HG03460 (cell line): ENCODE measurements at regions not wholly inside any gene's neighbourhood (a gene's known extent, or its start where the extent isn't known, plus 50 kb on each side); places are given as distances from the start of the nearest gene placed in this dataset.
"Not testable (repeated sequence)": the region's sequence is repeated elsewhere in the genome, so short reads cannot be mapped to it uniquely, and the experiment has no call there.

Experiments
- ATAC-seq: cut with Tn5 transposase; IDR thresholded peaks from one replicate; pipeline ENCODE4 v1.9.1; 2021; ENCODE audit not compliant: unreplicated experiment

DNA sequence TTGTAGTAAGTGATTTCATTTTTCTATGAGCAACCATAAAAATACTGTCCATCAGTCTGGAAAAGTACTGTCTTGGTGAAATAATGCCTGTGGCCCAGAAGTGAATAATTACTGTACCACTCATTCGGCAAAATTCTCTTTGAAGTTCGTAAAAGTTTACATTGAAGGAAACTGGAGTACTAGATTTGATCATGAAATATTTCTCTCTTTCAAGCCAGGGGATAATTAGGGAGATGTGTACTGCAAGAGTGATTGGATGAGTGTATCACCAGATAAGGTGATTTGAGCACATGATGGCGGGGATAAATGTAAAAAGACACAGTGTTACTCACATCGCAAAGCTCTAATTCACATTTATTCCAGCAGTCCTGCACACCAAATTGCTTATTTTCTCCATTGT is 883.2 kb upstream of the PIK3C3 start:
- no peak for ATAC-seq

DNA sequence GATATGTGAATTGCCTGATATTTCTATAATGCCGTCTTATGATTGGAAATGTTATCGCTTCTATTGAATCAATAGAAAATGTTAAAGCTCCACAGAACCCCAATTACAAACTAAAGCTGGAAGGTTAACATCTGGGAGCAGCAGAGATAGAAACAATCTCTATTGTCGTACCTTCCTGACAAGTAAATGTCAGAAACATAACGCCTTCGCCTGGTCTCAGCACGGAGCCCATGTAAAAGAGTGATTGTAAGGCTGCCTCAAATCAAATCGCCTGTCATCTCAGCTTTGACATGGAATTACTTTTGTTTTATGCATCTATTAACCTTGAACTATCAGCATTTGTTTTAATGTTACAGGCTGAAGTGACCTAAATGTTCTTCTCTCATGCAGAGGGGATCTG is 885.9 kb upstream of the PIK3C3 start:
- no peak for ATAC-seq

DNA sequence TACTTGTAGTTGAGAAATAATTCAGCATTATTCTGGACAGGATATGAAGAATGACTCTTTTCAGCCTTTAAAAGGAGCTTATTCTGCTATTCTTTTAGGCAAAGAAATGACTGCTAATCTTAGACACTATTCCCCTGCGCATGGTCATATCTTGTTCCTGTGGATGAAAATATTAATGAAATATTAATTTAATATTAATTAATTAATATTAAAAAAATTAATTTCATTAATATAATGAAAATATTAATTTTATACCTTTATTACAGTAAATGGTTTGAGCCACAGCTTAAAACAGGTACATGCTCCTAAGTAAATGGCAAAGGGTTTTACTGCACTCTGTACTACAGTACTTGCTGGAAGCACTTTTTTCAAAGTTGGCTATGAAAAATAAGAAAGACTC is 890.1 kb upstream of the PIK3C3 start:
- no peak for ATAC-seq

DNA sequence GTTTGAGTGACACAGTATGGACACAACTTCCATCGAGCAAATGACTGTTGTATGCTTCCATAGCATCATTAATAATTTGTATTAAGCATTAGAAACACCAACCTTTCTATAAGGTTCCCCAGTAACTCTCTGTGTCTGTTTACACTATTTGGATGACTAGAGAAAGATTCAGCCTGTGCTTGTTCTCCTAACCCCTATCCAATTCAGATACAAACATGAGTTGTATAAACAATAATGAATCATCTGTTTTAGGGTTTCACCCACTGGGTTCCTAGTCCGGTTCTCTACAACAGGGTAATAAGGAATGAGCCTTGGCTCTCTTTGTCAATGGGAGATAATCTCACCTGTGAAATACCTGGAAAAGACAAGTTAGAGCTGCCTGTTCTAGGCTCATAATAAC is 894.1 kb upstream of the PIK3C3 start:
- no peak for ATAC-seq

DNA sequence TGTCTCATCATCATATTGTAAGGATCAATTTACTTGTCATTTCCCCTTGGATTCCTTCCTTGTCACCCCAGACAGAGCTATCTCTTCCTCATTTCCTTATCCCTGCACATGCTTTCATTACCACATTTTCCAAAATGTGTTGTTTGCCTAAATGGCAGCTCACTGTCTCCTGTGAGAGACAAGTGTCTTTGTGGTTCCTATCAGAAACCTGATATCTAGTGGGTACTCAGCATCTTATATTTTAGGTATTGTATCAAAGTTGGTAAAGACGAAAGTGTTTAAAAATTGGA is 896.0 kb upstream of the PIK3C3 start:
- no peak for ATAC-seq

DNA sequence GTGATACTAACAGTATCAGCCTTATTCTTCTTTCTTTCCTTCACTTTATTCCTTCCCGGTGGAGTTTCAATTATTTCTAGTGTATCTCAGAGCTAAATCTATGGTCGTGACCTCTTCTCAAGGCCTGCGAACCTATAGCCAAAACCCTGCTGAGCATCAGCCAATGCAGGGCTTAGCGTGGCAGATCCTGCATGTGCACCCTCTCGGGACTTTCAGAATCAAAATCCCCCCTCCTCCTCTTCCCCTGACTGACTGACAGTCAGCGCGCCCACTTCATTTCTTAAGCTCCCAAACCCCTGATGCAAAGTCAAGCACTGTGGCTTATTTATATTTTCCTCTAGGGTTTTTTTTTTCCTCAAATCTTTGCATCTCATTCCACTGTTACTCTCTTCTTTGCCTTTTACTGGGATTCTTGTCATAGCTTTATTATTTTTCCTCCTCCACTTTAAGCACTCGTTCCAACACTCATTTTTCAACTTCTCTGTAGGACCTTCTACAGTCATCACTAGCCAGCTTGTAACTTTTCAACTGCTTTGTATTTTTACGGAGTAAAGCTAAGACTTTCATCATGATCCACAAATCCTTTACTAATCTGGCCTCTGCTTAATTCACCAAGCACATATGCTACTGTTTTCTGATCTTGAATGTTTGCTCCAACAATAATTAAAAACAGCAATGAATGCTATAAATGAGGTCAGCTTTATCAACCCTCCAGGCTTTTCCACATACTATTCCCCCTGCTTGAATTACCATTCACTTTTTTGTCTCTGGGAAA is 896.5 kb upstream of the PIK3C3 start:
- no peak for ATAC-seq

DNA sequence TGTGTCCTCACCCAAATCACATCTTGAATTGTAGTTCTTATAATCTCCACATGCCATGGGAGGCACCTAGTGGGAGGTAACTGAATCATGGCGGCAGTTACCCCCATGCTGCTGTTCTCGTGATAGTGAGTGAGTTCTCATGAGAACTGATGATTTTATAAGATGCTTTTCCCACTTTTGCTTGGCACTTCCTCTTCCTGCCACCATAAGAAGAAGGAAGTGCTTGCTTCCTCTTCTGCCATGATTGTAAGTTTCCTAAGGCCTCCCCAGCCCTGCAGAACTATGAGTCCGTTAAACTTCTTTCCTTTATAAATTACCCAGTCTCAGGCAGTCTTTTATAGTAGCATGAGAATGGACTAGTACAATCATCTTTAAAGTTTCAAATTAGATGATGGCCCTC is 902.4 kb upstream of the PIK3C3 start:
- ATAC-seq: no peak

DNA sequence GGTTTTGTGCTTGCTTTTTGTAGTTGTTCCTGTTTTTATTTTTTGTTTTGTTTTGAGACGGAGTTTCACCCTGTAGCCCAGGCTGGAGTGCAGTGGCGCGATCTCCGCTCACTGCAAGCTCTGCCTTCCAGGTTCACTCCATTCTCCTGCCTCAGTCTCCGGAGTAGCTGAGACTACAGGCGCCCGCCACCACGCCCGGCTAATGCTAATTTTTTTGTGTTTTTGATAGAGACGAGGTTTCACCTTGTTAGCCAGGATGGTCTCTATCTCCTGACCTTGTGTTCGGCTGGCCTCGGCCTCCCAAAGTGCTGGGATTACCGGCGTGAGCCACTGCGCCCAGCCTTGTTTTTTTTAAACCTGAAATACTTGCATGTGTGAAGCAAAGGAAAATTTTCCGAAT is 908.8 kb upstream of the PIK3C3 start:
- ATAC-seq: not testable (repeated sequence)

DNA sequence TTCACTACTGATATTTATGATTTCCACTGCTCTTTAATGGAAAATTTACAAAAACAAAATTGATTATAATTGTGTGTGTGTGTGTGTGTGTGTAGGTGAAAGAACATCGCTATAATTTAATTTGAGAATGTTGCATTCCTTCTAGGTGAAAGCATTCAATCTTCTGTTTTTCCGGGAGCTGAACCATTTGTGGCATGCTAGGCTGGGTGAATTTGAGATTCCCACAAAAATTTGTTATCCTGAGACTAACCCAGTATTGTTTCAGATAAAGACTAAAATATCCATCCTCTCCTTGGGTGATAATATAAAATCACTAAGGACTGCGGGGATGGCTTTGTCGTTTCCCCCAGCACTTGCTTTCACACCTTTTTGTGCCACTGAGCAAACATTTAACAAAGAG is 911.2 kb upstream of the PIK3C3 start:
- no peak for ATAC-seq

DNA sequence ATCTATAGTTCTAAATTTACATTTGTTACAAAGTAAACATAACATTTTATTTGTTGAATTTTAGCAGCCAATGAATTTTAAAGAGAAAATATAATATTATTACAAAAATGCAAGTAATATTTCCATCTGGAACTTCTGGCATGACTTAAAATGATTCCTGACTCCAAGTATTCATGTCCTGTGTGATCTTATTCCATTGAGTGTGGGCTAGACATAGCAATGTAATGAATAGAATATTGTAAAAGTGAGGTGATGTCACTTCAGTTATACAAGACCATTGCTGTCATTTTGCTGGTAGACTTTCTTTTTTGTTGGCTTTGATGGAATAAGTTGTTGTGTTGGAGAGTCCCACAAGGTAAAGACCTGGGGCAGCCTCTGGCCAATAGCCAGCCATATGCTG is 912.2 kb upstream of the PIK3C3 start:
- ATAC-seq: no peak

DNA sequence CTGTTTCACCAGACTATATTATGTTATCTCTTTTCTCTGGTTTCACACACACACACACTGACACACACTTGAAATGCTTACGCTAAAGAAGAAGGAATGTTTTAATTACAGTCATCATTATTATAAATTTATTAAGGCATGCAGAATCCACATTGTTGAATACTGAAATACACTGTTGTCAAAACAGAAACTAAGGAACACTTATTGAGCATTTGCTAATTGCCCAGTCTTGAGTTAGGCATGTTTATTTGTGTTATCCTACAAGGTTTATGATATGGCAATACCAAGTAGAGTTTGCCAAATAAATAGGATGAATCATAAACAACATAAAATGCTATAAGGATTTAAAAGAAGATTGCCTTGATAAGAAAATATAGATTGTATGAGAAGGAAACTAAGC is 917.0 kb upstream of the PIK3C3 start:
- ATAC-seq: no peak

DNA sequence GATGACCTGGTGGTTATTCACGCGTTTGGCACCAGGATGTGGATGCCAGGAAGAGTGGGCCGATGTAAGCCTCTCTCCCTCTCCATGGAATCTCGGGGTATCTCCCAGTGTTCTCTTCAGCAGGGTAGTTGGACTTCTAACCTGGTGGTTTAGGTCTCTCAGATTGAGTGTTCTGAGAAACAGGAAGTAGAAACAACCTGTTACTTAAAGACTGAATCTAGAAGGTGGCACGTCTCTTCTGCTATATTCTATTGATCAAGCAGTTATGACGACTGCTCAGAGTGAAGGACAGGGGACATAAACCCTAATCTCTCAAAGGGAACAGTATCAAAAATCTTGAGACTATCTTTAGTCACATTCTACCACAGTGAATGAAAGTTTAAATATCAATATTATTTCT is 918.7 kb upstream of the PIK3C3 start:
- ATAC-seq: no peak

DNA sequence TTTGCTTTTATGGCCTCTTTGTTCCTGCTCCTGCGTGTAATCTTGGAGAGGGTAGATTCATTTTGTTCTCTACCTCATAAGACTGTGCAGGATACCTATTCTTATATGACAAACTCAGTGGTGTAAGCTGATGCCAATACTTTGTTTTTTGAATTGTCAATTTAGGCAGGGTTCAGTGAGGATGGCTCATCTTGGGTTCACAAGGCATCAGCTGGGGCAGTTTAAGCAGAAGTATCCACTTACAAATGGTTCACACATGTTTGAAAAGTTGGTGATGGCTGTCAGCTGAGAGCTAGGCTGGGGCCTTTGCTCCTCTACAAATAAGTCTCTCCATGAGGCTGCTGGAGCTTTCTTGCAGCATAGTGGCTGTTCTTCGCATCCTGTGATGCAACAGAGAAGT is 920.6 kb upstream of the PIK3C3 start:
- ATAC-seq: no peak

DNA sequence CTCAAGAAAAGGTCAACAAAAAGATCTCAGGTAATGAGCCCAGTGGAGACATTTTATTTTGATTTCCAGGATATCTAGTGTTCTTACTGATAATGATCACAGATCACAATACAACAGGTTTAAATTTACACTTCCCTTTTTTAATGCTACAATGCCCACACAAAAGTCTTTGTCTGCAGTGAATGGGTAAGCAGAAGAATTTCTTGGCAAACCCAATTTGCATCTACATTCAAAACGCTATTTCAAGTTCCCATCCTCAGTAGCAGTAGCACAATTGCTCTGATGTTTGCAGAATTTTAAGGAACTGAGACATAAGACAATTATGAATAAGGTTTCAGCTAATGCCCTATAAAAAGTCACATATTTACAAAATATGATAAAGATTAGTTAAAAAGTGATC is 929.4 kb upstream of the PIK3C3 start:
- no peak for ATAC-seq

DNA sequence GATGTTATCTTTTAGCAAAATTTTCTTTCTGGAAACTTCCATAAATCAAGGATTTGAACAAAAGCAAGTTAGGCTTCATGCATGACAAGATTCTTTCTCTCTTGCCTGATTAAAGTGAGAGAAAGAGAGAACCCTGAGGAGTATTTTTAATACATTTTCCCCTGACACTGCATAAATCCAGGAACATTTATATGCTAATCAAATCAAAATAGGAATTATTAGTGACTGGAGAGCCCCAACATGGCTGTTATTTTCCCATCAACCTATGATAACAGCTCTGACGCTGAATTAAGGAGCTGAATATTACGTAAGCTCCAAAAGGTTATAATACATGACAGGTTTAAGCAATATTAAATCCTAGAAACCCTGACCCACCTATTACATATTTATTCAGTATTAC is 930.2 kb upstream of the PIK3C3 start:
- no peak for ATAC-seq

DNA sequence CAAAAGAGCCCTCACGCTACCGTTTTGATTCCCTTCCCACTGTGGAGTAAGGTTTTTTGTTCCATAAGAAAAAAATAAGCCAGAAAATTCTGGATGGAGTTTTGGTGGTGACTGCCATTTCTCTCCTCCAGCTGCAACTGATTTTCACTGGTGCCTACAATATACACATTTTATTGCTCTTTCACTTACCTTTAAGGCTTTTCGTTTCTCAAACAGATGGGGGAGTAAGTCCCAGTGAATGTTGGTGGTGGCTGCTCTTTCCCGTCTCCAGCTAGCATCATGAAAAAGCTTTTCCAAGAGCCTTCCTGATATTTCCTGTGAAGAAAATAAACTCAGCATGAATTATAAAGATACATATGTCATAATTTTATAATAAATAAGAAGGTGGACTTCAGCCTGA is 932.5 kb upstream of the PIK3C3 start:
- no peak for ATAC-seq

DNA sequence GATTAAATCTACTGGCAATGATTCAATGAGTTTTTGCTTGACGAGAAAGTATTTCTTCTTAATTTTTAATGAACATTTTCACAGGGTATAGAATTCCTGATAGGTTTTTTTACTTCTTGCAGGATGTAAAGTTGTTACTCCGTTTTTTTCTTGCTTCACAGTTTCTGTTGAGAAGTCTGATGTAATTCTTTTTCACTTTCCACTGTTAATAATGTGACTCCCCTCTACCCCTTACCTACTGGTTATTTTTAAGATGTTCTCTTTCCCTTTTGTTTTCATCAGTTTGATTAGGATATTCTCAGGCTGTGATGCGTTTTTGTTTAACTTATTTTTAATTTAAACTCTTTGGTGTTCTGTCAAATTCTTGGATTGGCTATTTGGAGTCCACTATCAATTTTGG is 933.9 kb upstream of the PIK3C3 start:
- no peak for ATAC-seq

DNA sequence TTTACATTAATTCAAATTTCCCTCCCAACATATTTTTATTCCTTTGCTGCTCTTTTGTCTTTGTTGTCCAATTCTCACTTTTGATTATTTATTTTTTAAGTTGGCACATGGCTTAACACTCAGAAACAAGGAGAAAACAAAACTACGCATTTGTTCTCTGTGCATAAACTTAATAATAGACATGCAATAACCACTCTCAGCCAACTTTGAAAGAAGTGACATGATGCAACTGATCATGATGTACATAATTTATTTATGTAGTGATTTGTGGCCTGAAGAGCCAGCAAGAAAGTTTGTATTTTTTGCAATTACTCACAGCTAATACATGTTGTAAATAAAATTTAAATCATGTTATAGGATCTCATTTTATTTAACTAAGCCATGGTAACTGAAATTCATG is 942.8 kb upstream of the PIK3C3 start:
- ATAC-seq: no peak

DNA sequence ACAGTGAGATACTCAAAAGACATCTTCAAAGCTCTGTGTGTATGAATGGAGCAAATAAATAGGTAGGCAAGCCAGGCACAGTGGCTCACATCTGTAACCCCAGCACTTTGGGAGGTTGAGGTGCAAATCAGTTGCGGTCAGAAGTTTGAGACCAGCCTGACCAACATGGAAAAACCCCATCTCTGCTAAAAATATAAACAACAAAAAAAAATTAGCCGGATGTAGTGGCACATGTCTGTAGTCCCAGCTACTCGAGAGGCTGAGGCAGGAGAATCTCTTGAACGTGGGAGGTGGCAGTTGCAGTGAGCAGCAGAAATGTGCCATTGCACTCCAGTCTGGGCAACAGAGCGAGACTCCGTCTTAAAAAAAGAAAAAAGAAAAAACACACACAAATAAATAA is 945.1 kb upstream of the PIK3C3 start:
- ATAC-seq: no peak

DNA sequence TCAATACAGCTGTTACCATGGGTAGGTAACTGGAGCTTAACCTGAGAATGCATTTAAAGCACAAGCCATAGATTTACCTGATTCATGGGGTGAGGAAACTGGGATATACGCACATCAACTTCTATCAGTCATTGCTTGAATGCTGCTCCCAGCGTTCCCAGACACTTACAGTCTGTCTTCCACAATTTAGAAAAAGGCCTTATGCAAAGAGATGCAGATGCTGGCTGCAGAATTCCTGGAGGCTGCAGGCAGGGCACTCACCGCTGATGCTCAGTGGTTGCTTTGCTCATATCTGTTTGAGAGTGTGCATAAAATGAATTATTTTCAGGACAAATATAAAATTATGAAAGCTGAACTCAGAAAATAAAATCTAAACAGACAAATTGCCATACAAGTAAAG is 950.7 kb upstream of the PIK3C3 start:
- ATAC-seq: no peak

DNA sequence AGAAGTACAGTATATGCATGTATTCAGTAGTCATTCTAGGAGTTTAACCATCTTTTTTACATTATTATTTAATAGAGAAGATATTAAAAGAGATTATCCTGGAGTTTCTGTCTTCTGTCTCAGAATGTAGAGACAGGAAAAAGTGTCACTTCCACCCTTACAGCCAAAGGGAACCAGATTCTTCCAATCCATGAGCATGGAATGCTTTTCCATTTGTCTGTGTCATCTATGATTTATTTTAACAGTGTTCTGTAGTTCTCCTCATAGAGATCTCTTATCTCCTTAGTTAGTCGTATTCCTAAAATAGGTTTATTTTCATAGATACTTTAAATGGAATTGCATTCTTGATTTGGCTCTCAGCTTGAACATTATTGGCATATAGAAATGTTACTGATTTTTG is 959.5 kb upstream of the PIK3C3 start:
- ATAC-seq: no peak

DNA sequence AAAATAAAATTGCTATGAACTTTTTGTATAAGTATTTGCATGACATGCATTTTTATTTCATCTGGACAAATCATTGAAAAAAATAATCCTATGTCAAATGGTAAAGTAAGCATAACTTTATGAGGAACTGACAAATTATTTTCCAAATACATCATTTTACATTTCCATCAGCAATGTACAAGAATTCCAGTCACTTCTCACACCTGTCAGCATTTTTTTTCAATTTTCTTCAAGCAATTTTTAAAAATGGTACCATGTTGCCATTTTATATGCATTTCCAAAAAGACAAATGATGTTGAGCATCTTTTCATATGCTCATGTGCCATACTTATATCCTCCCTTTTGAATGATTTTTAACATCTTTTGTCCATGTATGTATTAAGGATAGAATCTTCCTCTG is 961.7 kb upstream of the PIK3C3 start:
- ATAC-seq: no peak

DNA sequence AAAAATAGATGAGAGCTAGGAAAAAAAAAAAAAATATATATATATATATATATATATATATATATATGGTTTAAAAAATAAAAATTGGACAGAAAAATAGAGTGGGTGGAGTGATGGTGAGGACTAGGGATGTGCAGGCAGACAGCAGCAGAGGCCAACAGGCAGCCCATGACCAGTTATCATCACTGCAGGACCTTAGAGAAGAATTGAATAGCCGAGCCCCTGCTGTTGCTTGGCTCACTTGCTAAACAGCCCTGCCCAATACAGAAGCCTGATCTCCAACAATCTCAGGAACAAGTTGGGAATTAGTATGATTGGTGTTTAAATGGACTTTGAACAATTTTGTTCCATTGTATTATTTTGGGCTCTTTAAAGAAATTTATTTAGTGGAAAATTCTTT is 967.5 kb upstream of the PIK3C3 start:
- no peak for ATAC-seq

DNA sequence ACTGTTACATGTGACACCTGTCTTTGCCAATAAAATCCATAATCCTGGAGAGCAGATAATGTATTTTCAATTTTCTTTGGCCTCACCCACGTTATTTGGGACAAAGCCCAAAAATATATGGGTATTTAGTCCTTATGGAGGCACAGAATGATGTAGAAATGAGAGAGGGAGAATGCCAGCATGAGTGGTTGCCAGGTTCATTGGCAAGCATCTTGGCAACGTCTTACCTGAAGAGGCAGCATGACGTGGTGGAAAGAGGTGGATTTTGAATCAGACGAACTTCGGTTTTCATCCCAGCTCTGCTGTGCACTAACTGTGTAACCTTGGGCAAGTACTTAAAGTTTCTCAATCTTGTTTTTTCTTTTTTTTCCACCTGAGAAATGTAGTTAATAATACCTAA is 969.6 kb upstream of the PIK3C3 start:
- ATAC-seq: no peak
